Smooth muscle cell (in vitro differentiated cells): ENCODE measurements at regions not wholly inside any gene's neighbourhood (a gene's known extent, or its start where the extent isn't known, plus 50 kb on each side); places are given as distances from the start of the nearest gene placed in this dataset.
A peak's percentile ranks its signal among the peaks of the same experiment; 100 is the strongest.
"Not testable (repeated sequence)": the region's sequence is repeated elsewhere in the genome, so short reads cannot be mapped to it uniquely, and the experiment has no call there.

Source experiments
- DNase-seq: peaks from one replicate; lab custom pipeline; 2025; ENCODE audit not compliant: unreplicated experiment; lab: John Stamatoyannopoulos, UW
- H2AFZ ChIP-seq: fragments of 200-600 bp; sonication (generic); 2 replicates; pipeline ENCODE4 v1.6.0; 2016; ENCODE audit warnings: antibody characterized with exemption, low read depth, mild to moderate bottlenecking
- H3F3A ChIP-seq: fragments of 200-600 bp; sonication (generic); 2 replicates; pipeline ENCODE4 v1.6.0; 2017; ENCODE audit warnings: antibody characterized with exemption, low read depth
- H3K27ac ChIP-seq: fragments of 200-600 bp; sonication (generic); 2 replicates; pipeline ENCODE4 v1.5.1; 2016; ENCODE audit warnings: low read depth, mild to moderate bottlenecking
- H3K27me3 ChIP-seq: fragments of 200-600 bp; sonication (generic); 2 replicates; pipeline ENCODE4 v1.6.1; 2016; ENCODE audit warnings: low read depth, mild to moderate bottlenecking
- H3K36me3 ChIP-seq: fragments of 200-600 bp; sonication (generic); 2 replicates; pipeline ENCODE4 v1.5.1; 2016; ENCODE audit warnings: low read depth
- H3K4me1 ChIP-seq: fragments of 200-600 bp; sonication (generic); 2 replicates; pipeline ENCODE4 v1.5.1; 2016; ENCODE audit warnings: low read depth
- H3K4me2 ChIP-seq: fragments of 200-600 bp; sonication (generic); 2 replicates; pipeline ENCODE4 v1.6.0; 2016; ENCODE audit warnings: mild to moderate bottlenecking
- H3K4me3 ChIP-seq: fragments of 200-600 bp; sonication (generic); 2 replicates; pipeline ENCODE4 v1.5.1; 2016; ENCODE audit warnings: mild to moderate bottlenecking
- H3K79me2 ChIP-seq: fragments of 200-600 bp; sonication (generic); 2 replicates; pipeline ENCODE4 v1.6.0; 2016; ENCODE audit warnings: low read depth, mild to moderate bottlenecking
- H3K9ac ChIP-seq: fragments of 200-600 bp; sonication (generic); 2 replicates; pipeline ENCODE4 v1.6.0; 2016; ENCODE audit warnings: low read depth
- H3K9me3 ChIP-seq: fragments of 200-600 bp; sonication (generic); replicated peaks from 2 replicates; pipeline ENCODE4 v1.5.1; 2016; ENCODE audit warnings: low read depth
- H4K20me1 ChIP-seq: fragments of 200-600 bp; sonication (generic); 2 replicates; pipeline ENCODE4 v1.6.0; 2016; ENCODE audit warnings: low read depth
- CTCF ChIP-seq: fragments of 200-600 bp; sonication (generic); IDR thresholded peaks from 2 replicates; pipeline ENCODE4 v1.5.1; 2017; ENCODE audit warnings: borderline replicate concordance, mild to moderate bottlenecking, antibody characterized with exemption; ENCODE audit not compliant: insufficient read depth, poor library complexity, severe bottlenecking
- WGBS: methylation state at CpG from one replicate; pipeline ENCODE4 v1.1.7; 2016; ENCODE audit warnings: low lambda C conversion rate; 5-methylcytosine and 5-hydroxymethylcytosine counted together

- H4K20me1 ChIP-seq, DNase-seq, H3K4me2 ChIP-seq, H3K9ac ChIP-seq, H3K9me3 ChIP-seq, H3K79me2 ChIP-seq, H3F3A ChIP-seq, H3K4me1 ChIP-seq, H3K27me3 ChIP-seq, H2AFZ ChIP-seq, H3K36me3 ChIP-seq, H3K27ac ChIP-seq, H3K4me3 ChIP-seq: not testable (repeated sequence)
- 92% methylated on average over 7 of the region's 7 CpGs for WGBS
Measured at GRCh38 chr7:6930081-6930635, 104.1 kb upstream of the CCZ1B start.

GRCh38 chr7:6930787-6931186, 104.7 kb upstream of the CCZ1B start:
- not testable (repeated sequence) for DNase-seq, H3K27me3 ChIP-seq, H3F3A ChIP-seq, H3K9ac ChIP-seq, H3K27ac ChIP-seq, H3K36me3 ChIP-seq, H3K4me2 ChIP-seq, H3K9me3 ChIP-seq, H4K20me1 ChIP-seq, H3K4me3 ChIP-seq, H3K79me2 ChIP-seq, H2AFZ ChIP-seq, H3K4me1 ChIP-seq
- WGBS = 10% methylated on average over 11 of the region's 11 CpGs
- TF ChIP-seq CTCF = peak; percentile 48

- not testable (repeated sequence) for H2AFZ ChIP-seq, H3K79me2 ChIP-seq, H3K4me1 ChIP-seq, H3K27me3 ChIP-seq, H3K36me3 ChIP-seq, H3K4me3 ChIP-seq, H3K9me3 ChIP-seq, H3K27ac ChIP-seq, H3K9ac ChIP-seq, DNase-seq, H3K4me2 ChIP-seq, H4K20me1 ChIP-seq, H3F3A ChIP-seq
- WGBS = 78% methylated on average over 7 of the region's 7 CpGs
Measured at GRCh38 chr7:6931456-6931855, 105.4 kb upstream of the CCZ1B start.

- not testable (repeated sequence) for H3K79me2 ChIP-seq, DNase-seq
- WGBS = 94% methylated on average over 17 of the region's 17 CpGs
Measured at GRCh38 chr7:6933954-6934632, 108.0 kb upstream of the CCZ1B start.

GRCh38 chr7:6934981-6935380, 108.9 kb upstream of the CCZ1B start:
- Histone ChIP-seq H3K4me3 (no peak overlapping the region), H3K4me1 (no peaks in the 10 kb centered on the region), H3K9ac (no peak overlapping the region), H3K9me3 (no peaks in the 10 kb centered on the region), H3K27ac (no peak overlapping the region), H2AFZ (no peak overlapping the region), H3K79me2 (no peaks in the 10 kb centered on the region), H3F3A (no peaks in the 10 kb centered on the region), H3K27me3 (no peaks in the 10 kb centered on the region), H3K36me3 (no peaks in the 10 kb centered on the region), H3K4me2 (no peak overlapping the region), H4K20me1 (no peaks in the 10 kb centered on the region)
- no peak for DNase-seq
- no peak for TF ChIP-seq CTCF
- 94% methylated on average over 21 of the region's 21 CpGs for WGBS

More at GRCh38 chr7:6933954-6934632, 108.0 kb upstream of the CCZ1B start:
- H3K4me1 ChIP-seq, H3K9ac ChIP-seq, H3K4me2 ChIP-seq, H3K27me3 ChIP-seq, H3K36me3 ChIP-seq, H3K27ac ChIP-seq, H2AFZ ChIP-seq, H3K4me3 ChIP-seq, H4K20me1 ChIP-seq, H3F3A ChIP-seq, H3K9me3 ChIP-seq: not testable (repeated sequence)

GRCh38 chr7:6936626-6937025, 110.6 kb upstream of the CCZ1B start:
- not testable (repeated sequence) for H3K36me3 ChIP-seq, H3K4me1 ChIP-seq, H3F3A ChIP-seq, H2AFZ ChIP-seq, H3K9me3 ChIP-seq, H3K27me3 ChIP-seq, H3K79me2 ChIP-seq, H3K27ac ChIP-seq, H4K20me1 ChIP-seq, H3K4me2 ChIP-seq, DNase-seq, H3K9ac ChIP-seq, H3K4me3 ChIP-seq
- WGBS = 86% methylated on average over 7 of the region's 7 CpGs

GRCh38 chr7:6937746-6938145, 111.7 kb upstream of the CCZ1B start:
- H3K4me1 ChIP-seq, H2AFZ ChIP-seq, H3K27me3 ChIP-seq, H3K36me3 ChIP-seq, H3K27ac ChIP-seq, H3F3A ChIP-seq, H3K9ac ChIP-seq, H3K4me3 ChIP-seq, DNase-seq, H3K4me2 ChIP-seq, H4K20me1 ChIP-seq, H3K79me2 ChIP-seq, H3K9me3 ChIP-seq: not testable (repeated sequence)
- 90% methylated on average over 9 of the region's 9 CpGs for WGBS
